Gastrocnemius medialis (tissue), 4 donors: ENCODE measurements at regions not wholly inside any gene's neighbourhood (a gene's known extent, or its start where the extent isn't known, plus 50 kb on each side); places are given as distances from the start of the nearest gene placed in this dataset.

Source experiments
- ATAC-seq, 2 donors: fragments of 150-250 bp; one replicate each; pipeline ENCODE4 v1.9.1; 2016
- DNase-seq, 2 donors: peaks; one replicate each; pipeline ENCODE4 v3.0.0-alpha.2; 2019
- H3K27ac ChIP-seq, 4 donors: fragments of 200-600 bp; sonication (generic); 1 replicate in 1 of 4; 2 replicates in 3 of 4; pipeline ENCODE4 v1.5.1; 2016 to 2018; ENCODE audit warnings: mild to moderate bottlenecking in 2 of 4, moderate library complexity in 1 of 4
- H3K27me3 ChIP-seq, 3 donors: fragments of 200-600 bp; sonication (generic) in 2 of 3; 1 replicate in 1 of 3; 2 replicates in 2 of 3; pipeline versions ENCODE4 v1.5.1 to v1.6.0; 2016 to 2019; ENCODE audit warnings: mild to moderate bottlenecking in 1 of 3, moderate library complexity in 1 of 3
- H3K36me3 ChIP-seq, 2 donors: fragments of 200-600 bp; sonication (generic) in 1 of 2; one replicate each; pipeline ENCODE4 v1.5.1; 2017 to 2018
- H3K4me1 ChIP-seq, 2 donors: fragments of 200-600 bp; sonication (generic) in 1 of 2; one replicate each; pipeline ENCODE4 v1.5.1; 2016 to 2017; ENCODE audit warnings: mild to moderate bottlenecking in 2 of 2
- H3K4me3 ChIP-seq, 4 donors: fragments of 200-600 bp; sonication (generic) in 3 of 4; 1 replicate in 1 of 4; 2 replicates in 3 of 4; pipeline ENCODE4 v1.5.1; 2016 to 2019; ENCODE audit warnings: mild to moderate bottlenecking in 2 of 4
- H3K9me3 ChIP-seq, 3 donors: fragments of 200-600 bp; sonication (generic) in 2 of 3; 1 replicate in 1 of 3; 2 replicates in 2 of 3; pipeline ENCODE4 v1.5.1; 2016 to 2019
- CTCF ChIP-seq, 5 experiments: fragments of 450-650 bp in 3 of 5; fragments of 200-600 bp in 2 of 5; sonication (generic) in 2 of 5; IDR thresholded peaks in 4 of 5; conservative IDR thresholded peaks in 1 of 5; 1 replicate in 4 of 5; 2 replicates in 1 of 5; pipeline ENCODE4 v1.5.1; 2016 to 2019; ENCODE audit warnings: antibody characterized with exemption in 5 of 5, mild to moderate bottlenecking in 3 of 5, moderate library complexity in 3 of 5
- POLR2A ChIP-seq, 2 donors: fragments of 450-650 bp; IDR thresholded peaks; one replicate each; pipeline ENCODE4 v1.6.1; 2017; ENCODE audit warnings: antibody characterized with exemption in 2 of 2, mild to moderate bottlenecking in 2 of 2, moderate library complexity in 2 of 2
- in situ Hi-C, 4 donors: fragments of 200-750 bp; cut with MboI; loops; one replicate each; pipeline versions ENCODE4 v1.15.0 to v1.8.0; 2017; ENCODE audit warnings: low sequenced_read_pairs in 4 of 4
- intact Hi-C: fragments of 100-400 bp; cut with DNase I; formaldehyde crosslinking; loops from one replicate; pipeline ENCODE4 v1.15.1; 2023; ENCODE audit warnings: low total_unique reads

DNA sequence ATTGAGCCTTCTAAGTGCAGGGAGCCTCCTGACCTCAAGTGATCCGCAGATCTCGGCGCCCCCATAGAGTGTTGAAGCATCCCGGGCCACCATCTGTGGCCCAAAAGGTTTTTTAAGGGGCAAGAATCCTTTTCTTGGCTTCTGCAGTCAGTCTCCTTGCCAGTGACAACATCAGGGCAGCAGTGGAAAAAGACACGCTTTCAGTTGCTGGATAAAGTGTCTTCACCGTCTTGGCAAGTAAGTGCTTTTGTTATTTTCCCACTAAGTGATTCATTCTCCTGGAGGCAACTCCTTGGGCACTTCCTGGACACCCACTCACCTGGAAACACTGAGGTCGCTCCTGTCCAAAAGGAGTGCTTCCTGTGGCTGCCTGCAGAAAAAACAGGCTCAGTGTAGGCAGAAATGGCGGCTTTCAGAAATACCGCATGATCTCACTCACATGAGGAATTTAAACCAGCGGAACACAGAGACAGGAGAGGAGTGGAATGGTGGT, 71.7 kb upstream of the ABHD2 start:
- ATAC-seq (peak; percentile 22 to 35), DNase-seq (peak in 1 of 2 donors; percentile 25)
- in situ Hi-C loops, result loop anchor here (5.0 to 10.0 kb wide), 2 partner anchors 112 to 114 kb away; no protein-coding TSS in a partner anchor
- Histone ChIP-seq H3K4me3 (peak overlapping the region in 1 of 4 donors; percentile 35), H3K27ac (peak overlapping the region; percentile 56 to 80 (median 64)), H3K4me1 (peaks cover 16 to 22% of the 10 kb centered on the region in 2 donors), H3K27me3 (no peaks in the 10 kb centered on the region), H3K36me3 (no peaks in the 10 kb centered on the region), H3K9me3 (no peaks in the 10 kb centered on the region)
- TF ChIP-seq CTCF (IDR thresholded peaks at IDR 0.05 in 4 of 5, conservative IDR thresholded peaks at IDR 0.05 in 1 of 5), result no peak
- TF ChIP-seq POLR2A (IDR thresholded peaks at IDR 0.05), result no peak
- intact Hi-C loops, result loop anchor here (2.0 kb wide), 1 partner anchor 122 kb away; the partner anchor contains the start of gene HAPLN3

DNA sequence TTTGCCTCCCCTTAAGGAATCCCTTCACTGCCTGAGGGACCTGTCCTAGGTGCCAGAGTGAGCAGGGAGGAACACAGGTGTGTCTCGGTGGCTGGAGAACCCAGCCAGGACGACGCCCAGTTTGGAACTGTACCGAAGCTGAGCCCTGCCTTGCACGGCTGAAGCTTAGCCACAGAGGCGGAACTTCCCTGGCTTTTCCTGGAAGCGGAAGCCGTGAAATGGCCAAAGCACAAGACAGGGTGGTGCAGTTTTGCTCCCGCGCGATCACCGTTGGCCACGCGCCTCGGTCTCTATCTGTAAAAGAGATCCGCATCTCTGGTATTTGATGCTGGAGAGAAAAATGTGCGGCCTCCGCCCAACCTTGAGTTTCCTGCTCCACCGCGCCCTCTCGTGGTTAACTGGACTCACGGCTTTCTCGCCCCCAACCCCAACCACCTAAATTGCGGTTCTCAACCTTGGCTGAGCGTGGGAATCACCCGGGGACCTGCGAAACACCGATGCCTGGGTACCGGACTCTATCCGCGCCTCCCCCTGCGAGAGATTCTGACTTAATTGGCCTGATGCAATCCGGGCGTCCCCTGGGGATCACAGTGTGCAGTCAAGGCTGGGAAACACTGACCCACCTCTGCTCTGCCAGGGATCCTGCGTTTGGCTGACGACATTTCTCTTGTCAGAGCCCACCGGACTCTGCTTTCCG, 70.7 kb upstream of the ABHD2 start:
- Histone ChIP-seq H3K4me3 (peak overlapping the region; percentile 15 to 46 (median 34)), H3K27me3 (no peaks in the 10 kb centered on the region), H3K4me1 (peaks cover 16 to 28% of the 10 kb centered on the region in 2 donors), H3K36me3 (no peaks in the 10 kb centered on the region), H3K27ac (peak overlapping the region; percentile 56 to 80 (median 64)), H3K9me3 (no peaks in the 10 kb centered on the region)
- in situ Hi-C loops, result loop anchor here (5.0 to 10.0 kb wide), 2 partner anchors 113 to 115 kb away; no protein-coding TSS in a partner anchor
- TF ChIP-seq CTCF (IDR thresholded peaks at IDR 0.05 in 4 of 5, conservative IDR thresholded peaks at IDR 0.05 in 1 of 5) (peak; percentile 70 to 88 (median 87)), POLR2A (IDR thresholded peaks at IDR 0.05) (no peak)
- peak; percentile 50 to 70 for DNase-seq
- intact Hi-C loops, result loop anchor here (2.0 kb wide), 2 partner anchors 113 to 123 kb away; partner anchors contain the start of gene HAPLN3
- ATAC-seq, result peak; percentile 66 to 70

DNA sequence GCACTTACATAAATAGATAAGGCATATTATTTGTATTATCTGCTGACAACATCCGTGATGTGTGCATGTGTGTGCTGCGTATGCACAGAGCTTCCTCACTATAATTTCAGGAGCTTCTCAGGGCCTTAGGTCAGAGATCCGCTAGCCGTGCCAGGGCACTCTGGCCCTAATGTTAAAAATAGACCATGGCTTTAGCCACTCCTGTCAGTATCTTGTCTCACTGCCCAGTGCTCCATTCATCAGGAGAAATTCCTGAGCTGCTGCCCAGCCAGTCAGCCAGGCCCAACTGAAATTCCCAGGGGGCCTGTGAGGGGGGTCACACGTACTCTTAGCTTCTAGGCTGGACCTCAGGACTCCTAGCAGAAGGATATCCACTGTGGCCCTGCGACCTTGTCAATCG, 70.0 kb upstream of the ABHD2 start:
- peak overlapping the region; percentile 56 to 80 (median 64) for H3K27ac ChIP-seq

GRCh38 chr15:89019436-89019835, 68.8 kb upstream of the ABHD2 start:
- H3K27me3 ChIP-seq, result no peaks in the 10 kb centered on the region
- peaks cover 16 to 28% of the 10 kb centered on the region in 2 donors for H3K4me1 ChIP-seq
- H3K27ac ChIP-seq, result peak overlapping the region in 3 of 4 donors; percentile 56 to 80 (median 59)
- no peaks in the 10 kb centered on the region for H3K9me3 ChIP-seq
- H3K4me3 ChIP-seq, result no peak overlapping the region
- H3K36me3 ChIP-seq, result no peaks in the 10 kb centered on the region
- DNase-seq (no peak), ATAC-seq (no peak)
- intact Hi-C loops, result loop anchor here (2.0 kb wide), 1 partner anchor 115 kb away; no protein-coding TSS in a partner anchor
- in situ Hi-C loops, result loop anchor here (5.0 to 10.0 kb wide), 2 partner anchors 115 to 117 kb away; no protein-coding TSS in a partner anchor
- TF ChIP-seq CTCF (IDR thresholded peaks at IDR 0.05 in 4 of 5, conservative IDR thresholded peaks at IDR 0.05 in 1 of 5) (no peak), POLR2A (IDR thresholded peaks at IDR 0.05) (no peak)

More for the DNA sequence above, 70.0 kb upstream of the ABHD2 start:
- in situ Hi-C loops (loop anchor here (5.0 to 10.0 kb wide), 2 partner anchors 113 to 116 kb away; no protein-coding TSS in a partner anchor), intact Hi-C loops (loop anchor here (2.0 kb wide), 1 partner anchor 113 kb away; no protein-coding TSS in a partner anchor)
- Histone ChIP-seq H3K4me1 (peaks cover 16 to 28% of the 10 kb centered on the region in 2 donors), H3K27me3 (no peaks in the 10 kb centered on the region), H3K9me3 (no peaks in the 10 kb centered on the region), H3K36me3 (no peaks in the 10 kb centered on the region), H3K4me3 (no peak overlapping the region)
- ATAC-seq (peak; percentile 91 to 93), DNase-seq (peak; percentile 64 to 86)
- no peak for TF ChIP-seq POLR2A (IDR thresholded peaks at IDR 0.05)
- TF ChIP-seq CTCF (IDR thresholded peaks at IDR 0.05 in 4 of 5, conservative IDR thresholded peaks at IDR 0.05 in 1 of 5), result no peak
